CD4-positive, alpha-beta T cell treated with Interleukin-21 for 1 hour (primary cell): ENCODE measurements at regions not wholly inside any gene's neighbourhood (a gene's known extent, or its start where the extent isn't known, plus 50 kb on each side); places are given as distances from the start of the nearest gene placed in this dataset.

ENCODE experiments used
- DNase-seq: peaks from one replicate; pipeline ENCODE4 v3.0.0-alpha.2; 2020

GRCh38 chr15:70488941-70489848, 274.2 kb downstream of the UACA start:
- no peak for DNase-seq

- peak; percentile 75 for DNase-seq
Observed at GRCh38 chr15:70488002-70488605, 275.3 kb downstream of the UACA start.

- no peak for DNase-seq
Observed at GRCh38 chr15:70487387-70487740, 276.0 kb downstream of the UACA start.

- DNase-seq: peak; percentile 48
Observed at GRCh38 chr15:70486451-70487386, 276.6 kb downstream of the UACA start.

- DNase-seq: no peak
Observed at GRCh38 chr15:70486012-70486411, 277.3 kb downstream of the UACA start.

GRCh38 chr15:70484993-70485392, 278.4 kb downstream of the UACA start:
- no peak for DNase-seq

GRCh38 chr15:70483513-70483912, 279.8 kb downstream of the UACA start:
- DNase-seq: no peak

- DNase-seq: peak; percentile 61
Observed at GRCh38 chr15:70480196-70480856, 283.0 kb downstream of the UACA start.

- no peak for DNase-seq
Observed at GRCh38 chr15:70479785-70480184, 283.6 kb downstream of the UACA start.

- no peak for DNase-seq
Observed at GRCh38 chr15:70479056-70479455, 284.3 kb downstream of the UACA start.

- no peak for DNase-seq
Observed at GRCh38 chr15:70478251-70478990, 284.9 kb downstream of the UACA start.

- no peak for DNase-seq
Observed at GRCh38 chr15:70477750-70478250, 285.6 kb downstream of the UACA start.

- no peak for DNase-seq
Observed at GRCh38 chr15:70476441-70476840, 286.9 kb downstream of the UACA start.

GRCh38 chr15:70475921-70476320, 287.4 kb downstream of the UACA start:
- DNase-seq: no peak

- DNase-seq: no peak
Observed at GRCh38 chr15:70475407-70475781, 288.0 kb downstream of the UACA start.

GRCh38 chr15:70474471-70475406, 288.6 kb downstream of the UACA start:
- no peak for DNase-seq

GRCh38 chr15:70473581-70474370, 289.6 kb downstream of the UACA start:
- no peak for DNase-seq

GRCh38 chr15:70471517-70471916, 291.8 kb downstream of the UACA start:
- no peak for DNase-seq

GRCh38 chr15:70470556-70471191, 292.7 kb downstream of the UACA start:
- no peak for DNase-seq
